ENCODE measurements at regions not wholly inside any gene's neighbourhood (a gene's known extent, or its start where the extent isn't known, plus 50 kb on each side); places are given as distances from the start of the nearest gene placed in this dataset.

- no peak for FAIRE-seq
- Histone ChIP-seq H3K4me3 (ENCODE audit: low read depth, low read length) (no peak overlapping the region), H3K36me3 (ENCODE audit: control insufficient read depth, insufficient read depth, low read length) (no peaks in the 10 kb centered on the region), H3K27me3 (ENCODE audit: control insufficient read depth, insufficient read depth, low read length) (no peaks in the 10 kb centered on the region)
- no peak for TF ChIP-seq CTCF (IDR thresholded peaks at IDR 0.05; ENCODE audit: insufficient read depth, low read length, severe bottlenecking)
- DNase-seq (ENCODE audit: low read depth), result no peak
Observed at GRCh38 chr18:66193938-66194337, 410.0 kb downstream of the CDH19 start.

- H3K4me3 ChIP-seq (ENCODE audit: low read depth, low read length), result no peak overlapping the region
- no peak for TF ChIP-seq CTCF (IDR thresholded peaks at IDR 0.05; ENCODE audit: insufficient read depth, low read length, severe bottlenecking)
- DNase-seq (ENCODE audit: low read depth) (no peak), FAIRE-seq (no peak)
- H3K36me3 ChIP-seq (ENCODE audit: control insufficient read depth, insufficient read depth, low read length), result no peaks in the 10 kb centered on the region
- no peaks in the 10 kb centered on the region for H3K27me3 ChIP-seq (ENCODE audit: control insufficient read depth, insufficient read depth, low read length)
Observed at GRCh38 chr18:66193394-66193793, 410.5 kb downstream of the CDH19 start.

GRCh38 chr18:66168685-66169235 is 417.9 kb downstream of the CDH7 start:
- TF ChIP-seq CTCF (IDR thresholded peaks at IDR 0.05; ENCODE audit: insufficient read depth, low read length, severe bottlenecking), result no peak
- no peaks in the 10 kb centered on the region for H3K27me3 ChIP-seq (ENCODE audit: control insufficient read depth, insufficient read depth, low read length)
- no peaks in the 10 kb centered on the region for H3K36me3 ChIP-seq (ENCODE audit: control insufficient read depth, insufficient read depth, low read length)
- no peak for FAIRE-seq
- no peak for DNase-seq (ENCODE audit: low read depth)
- H3K4me3 ChIP-seq (ENCODE audit: low read depth, low read length), result no peak overlapping the region

GRCh38 chr18:66167829-66168684 is 417.2 kb downstream of the CDH7 start:
- no peak overlapping the region for H3K4me3 ChIP-seq (ENCODE audit: low read depth, low read length)
- H3K36me3 ChIP-seq (ENCODE audit: control insufficient read depth, insufficient read depth, low read length), result no peaks in the 10 kb centered on the region
- no peak for TF ChIP-seq CTCF (IDR thresholded peaks at IDR 0.05; ENCODE audit: insufficient read depth, low read length, severe bottlenecking)
- DNase-seq (ENCODE audit: low read depth) (no peak), FAIRE-seq (peak; percentile 58)
- no peaks in the 10 kb centered on the region for H3K27me3 ChIP-seq (ENCODE audit: control insufficient read depth, insufficient read depth, low read length)

GRCh38 chr18:66160007-66160406 is 409.2 kb downstream of the CDH7 start:
- no peak for FAIRE-seq
- no peak for DNase-seq (ENCODE audit: low read depth)
- Histone ChIP-seq H3K36me3 (ENCODE audit: control insufficient read depth, insufficient read depth, low read length) (no peaks in the 10 kb centered on the region), H3K4me3 (ENCODE audit: low read depth, low read length) (no peak overlapping the region), H3K27me3 (ENCODE audit: control insufficient read depth, insufficient read depth, low read length) (no peaks in the 10 kb centered on the region)
- TF ChIP-seq CTCF (IDR thresholded peaks at IDR 0.05; ENCODE audit: insufficient read depth, low read length, severe bottlenecking), result no peak

Measured in bronchial epithelial cell (primary cell).